IPS DF 19.7 (cell line): ENCODE measurements at regions not wholly inside any gene's neighbourhood (a gene's known extent, or its start where the extent isn't known, plus 50 kb on each side); places are given as distances from the start of the nearest gene placed in this dataset.
"Not testable (repeated sequence)": the region's sequence is repeated elsewhere in the genome, so short reads cannot be mapped to it uniquely, and the experiment has no call there.

ENCODE experiments used
- DNase-seq: peaks from one replicate; pipeline ENCODE4 v3.0.0-alpha.2; 2013; ENCODE audit warnings: low read depth, low spot score

- no peak for DNase-seq
Observed at GRCh38 chr3:145251311-145251710, 909.7 kb downstream of the PLOD2 start.

GRCh38 chr3:145257967-145258366, 903.0 kb downstream of the PLOD2 start:
- DNase-seq: not testable (repeated sequence)

DNA sequence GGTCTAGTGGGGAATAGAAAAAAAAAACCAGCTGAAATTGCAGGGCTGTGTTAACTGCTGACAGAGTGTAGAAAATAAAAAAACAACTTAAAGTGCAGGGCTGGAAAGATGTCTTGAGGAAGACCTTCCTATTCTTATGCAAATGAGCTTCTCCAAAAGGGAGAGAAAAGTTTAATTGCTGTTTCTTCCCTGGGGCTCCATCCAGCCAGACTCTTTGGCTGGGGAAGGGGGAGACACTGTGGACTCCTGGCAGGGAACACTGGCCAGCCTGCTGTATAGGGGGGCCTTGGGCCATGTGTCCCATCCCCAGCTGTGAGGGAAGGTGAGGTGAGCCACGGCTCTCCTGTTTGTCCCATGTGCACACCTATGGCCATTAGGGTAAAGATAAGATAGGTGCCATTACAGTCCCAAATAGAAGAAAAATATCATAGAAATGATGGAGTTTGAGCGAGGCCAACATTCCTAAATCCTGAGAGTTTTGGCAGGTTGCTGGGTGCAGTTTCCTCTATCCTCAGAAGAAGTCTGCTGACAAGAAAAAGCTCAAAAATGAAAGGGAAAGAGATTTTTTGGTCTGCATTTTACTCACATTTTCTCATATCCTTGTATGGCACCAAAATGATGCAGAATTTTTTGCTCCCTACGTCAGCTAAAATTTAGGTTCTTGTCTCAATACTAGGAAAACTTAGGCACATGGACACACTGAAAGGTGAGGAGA, 901.7 kb downstream of the PLOD2 start:
- no peak for DNase-seq

- not testable (repeated sequence) for DNase-seq
Observed at GRCh38 chr3:145263458-145263857, 897.5 kb downstream of the PLOD2 start.

- no peak for DNase-seq
Observed at GRCh38 chr3:145266368-145266767, 894.6 kb downstream of the PLOD2 start.

DNA sequence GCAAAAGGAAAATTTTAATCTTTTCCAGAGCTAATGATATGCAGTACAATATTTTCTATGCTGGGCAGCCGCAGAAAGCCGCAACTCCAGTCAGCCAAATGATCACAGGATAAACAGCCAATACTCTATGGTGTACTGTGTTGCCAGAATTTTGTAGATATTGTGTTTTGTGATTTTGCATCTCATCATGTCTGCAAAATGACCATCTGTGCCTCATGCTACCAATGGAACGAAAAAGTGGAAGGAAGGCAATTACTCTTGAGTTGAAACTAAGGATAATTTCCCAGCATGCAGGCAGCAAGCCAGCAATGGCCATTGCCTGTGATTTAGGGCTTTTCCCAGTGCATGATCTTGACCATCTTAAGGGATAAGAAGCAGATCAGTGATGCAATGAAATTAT, 891.9 kb downstream of the PLOD2 start:
- no peak for DNase-seq

- DNase-seq: no peak
Observed at GRCh38 chr3:145272684-145273083, 888.3 kb downstream of the PLOD2 start.

DNA sequence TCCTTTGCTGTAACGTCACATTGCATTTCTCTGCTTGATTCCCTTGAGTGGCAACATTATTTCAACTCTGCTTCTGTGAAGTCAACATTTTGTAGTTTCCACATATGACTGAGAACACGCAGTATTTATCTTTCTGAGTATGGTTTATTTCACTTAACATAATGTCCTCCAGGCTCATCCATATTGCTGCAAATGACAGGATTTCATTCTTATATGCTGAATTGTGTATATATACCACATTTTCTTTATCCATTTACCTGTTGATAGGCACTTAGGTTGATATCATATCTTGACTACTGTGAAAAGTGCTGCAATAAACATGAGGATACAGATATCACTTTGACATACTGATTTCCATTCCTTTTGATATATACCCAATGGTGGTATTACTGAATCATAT, 878.5 kb downstream of the PLOD2 start:
- no peak for DNase-seq

GRCh38 chr3:145286937-145287336, 874.0 kb downstream of the PLOD2 start:
- DNase-seq: no peak

DNA sequence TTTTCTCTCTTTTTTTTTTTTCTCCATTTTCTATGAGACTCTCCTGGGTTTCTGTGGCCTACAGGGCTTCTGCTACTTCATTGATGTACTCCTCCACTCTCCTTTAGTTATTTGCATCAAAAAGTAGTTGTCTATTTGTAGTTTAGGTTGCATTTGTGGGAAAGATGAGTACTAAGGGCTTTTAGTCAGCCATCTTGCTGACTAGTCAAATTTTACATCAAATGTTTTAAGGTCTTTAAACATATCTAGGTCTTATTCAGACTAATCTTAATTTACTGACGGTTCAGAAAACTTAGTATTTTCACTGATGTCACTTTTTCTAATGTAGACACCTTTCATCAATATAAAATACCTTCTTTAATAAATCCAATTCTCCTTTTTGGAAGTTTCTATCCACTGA, 871.0 kb downstream of the PLOD2 start:
- DNase-seq: no peak

GRCh38 chr3:145294572-145294971, 866.4 kb downstream of the PLOD2 start:
- no peak for DNase-seq

DNA sequence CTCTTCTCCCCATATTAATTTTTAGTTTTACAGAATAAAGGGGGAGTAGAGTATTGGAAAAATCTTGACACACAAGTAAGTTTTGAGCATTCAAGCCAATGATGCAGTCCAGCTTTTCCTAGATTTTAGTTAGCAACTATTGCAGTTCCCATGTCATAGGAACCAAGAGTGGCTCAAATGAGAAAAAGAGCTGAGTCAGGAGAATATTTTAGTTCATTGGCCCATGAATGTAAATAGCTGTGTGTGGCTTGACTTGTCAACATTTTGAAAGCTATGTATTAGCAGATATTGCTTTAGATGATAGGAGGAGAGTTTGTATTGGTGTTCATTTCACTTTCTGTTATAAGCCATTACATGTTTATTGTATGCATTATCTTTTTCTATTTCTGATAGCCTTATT, 853.7 kb downstream of the PLOD2 start:
- DNase-seq: no peak

GRCh38 chr3:145313751-145314150, 847.2 kb downstream of the PLOD2 start:
- DNase-seq: no peak

DNA sequence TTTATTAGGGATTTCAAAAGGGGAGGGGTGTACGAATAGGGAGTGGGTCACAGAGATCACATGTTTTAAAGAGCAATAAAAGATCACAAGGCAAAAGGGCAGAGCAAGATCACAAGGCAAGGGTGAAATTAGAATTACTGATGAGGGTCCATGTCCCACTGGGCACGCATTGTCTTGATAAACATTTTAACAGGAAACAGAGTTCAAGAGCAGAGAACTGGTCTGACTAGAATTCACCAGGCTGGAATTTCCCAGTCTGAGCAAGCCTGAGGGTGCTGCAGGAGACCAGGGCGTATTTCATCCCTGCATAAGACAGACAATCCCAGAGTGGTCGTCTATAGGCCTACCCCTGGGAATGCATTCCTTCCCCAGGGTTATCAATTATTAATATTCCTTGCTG, 844.7 kb downstream of the PLOD2 start:
- DNase-seq: peak; percentile 57

- no peak for DNase-seq
Observed at GRCh38 chr3:145326666-145327065, 834.3 kb downstream of the PLOD2 start.

- not testable (repeated sequence) for DNase-seq
Observed at GRCh38 chr3:145333427-145333826, 827.6 kb downstream of the PLOD2 start.

DNA sequence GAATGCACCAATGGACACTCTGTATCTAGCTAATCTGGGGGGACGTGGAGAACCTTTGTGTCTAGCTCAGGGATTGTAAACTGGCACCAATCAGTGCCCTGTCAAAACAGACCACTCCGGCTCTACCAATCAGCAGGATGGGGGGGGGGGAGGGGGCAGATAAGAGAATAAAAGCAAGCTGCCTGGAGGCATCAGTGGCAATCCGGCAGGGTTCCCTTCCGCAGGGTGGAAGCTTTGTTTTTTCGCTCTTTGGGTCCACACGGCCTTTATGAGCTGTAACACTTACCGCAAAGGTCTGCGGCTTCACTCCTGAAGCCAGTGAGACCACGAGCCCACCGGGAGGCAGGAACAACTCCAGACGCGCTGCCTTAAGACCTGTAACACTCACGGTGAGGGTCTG, 827.1 kb downstream of the PLOD2 start:
- no peak for DNase-seq

DNA sequence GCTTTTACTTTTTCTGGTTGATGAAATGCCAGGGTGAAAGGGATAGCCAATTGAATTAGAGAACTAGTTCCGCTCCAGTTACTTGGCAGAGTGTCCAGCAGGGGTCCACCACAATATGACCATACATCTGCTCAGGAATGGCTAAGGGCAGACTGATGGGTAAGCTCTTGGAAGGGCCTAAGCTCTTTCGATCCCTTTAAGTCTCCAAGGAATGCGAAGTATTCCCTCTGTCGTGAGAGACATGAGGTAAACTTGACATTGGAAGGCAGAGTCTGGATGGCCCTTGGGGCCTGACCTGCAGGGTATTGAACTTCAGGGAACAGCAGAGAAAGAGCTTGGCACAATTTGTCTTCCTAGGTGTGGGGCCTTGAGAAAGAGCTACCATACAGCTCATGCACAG, 805.8 kb downstream of the PLOD2 start:
- no peak for DNase-seq

- no peak for DNase-seq
Observed at GRCh38 chr3:145357453-145357852, 803.5 kb downstream of the PLOD2 start.

- no peak for DNase-seq
Observed at GRCh38 chr3:145359040-145359439, 801.9 kb downstream of the PLOD2 start.

DNA sequence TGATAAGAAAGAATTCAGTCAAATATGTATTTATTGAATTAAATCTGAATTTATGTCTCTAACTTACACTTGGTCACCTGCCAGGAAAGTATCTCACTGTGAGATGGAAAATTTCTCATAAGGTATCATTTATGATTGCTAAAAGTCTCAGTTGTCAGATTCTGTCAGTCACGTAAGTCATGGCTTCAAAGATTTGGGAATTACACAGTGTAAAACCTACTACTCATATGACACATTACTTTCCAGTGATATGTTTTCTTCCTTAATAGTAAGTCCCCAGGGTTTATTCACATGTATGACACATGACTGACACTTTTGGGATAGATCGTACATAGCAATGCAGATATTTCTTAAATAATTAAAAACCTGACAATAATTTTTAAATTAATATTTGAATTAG, 792.2 kb downstream of the PLOD2 start:
- DNase-seq: no peak

DNA sequence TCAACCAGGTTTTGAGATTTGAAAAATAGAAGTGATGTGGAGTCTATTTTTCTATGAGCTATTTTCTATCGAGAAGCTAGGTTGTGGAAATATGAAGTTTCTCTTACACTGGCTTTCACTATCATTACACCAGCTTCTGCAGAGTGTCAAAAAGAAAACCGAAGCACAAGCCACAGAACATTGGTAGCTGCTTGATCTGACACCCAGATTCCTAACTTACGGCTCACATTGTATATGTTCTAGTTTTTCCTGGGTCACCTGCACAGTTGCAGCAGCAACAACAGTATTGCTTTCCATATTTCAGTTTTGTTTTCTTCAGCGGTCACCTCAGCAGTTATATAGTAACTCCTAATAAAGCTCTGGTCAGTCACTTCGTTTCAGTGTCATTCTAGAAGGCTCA, 790.1 kb downstream of the PLOD2 start:
- DNase-seq: no peak

GRCh38 chr3:145377301-145377700, 783.7 kb downstream of the PLOD2 start:
- DNase-seq: no peak

- no peak for DNase-seq
Observed at GRCh38 chr3:145383416-145383815, 777.6 kb downstream of the PLOD2 start.
